ENCODE measurements at regions not wholly inside any gene's neighbourhood (a gene's known extent, or its start where the extent isn't known, plus 50 kb on each side); places are given as distances from the start of the nearest gene placed in this dataset.

DNA sequence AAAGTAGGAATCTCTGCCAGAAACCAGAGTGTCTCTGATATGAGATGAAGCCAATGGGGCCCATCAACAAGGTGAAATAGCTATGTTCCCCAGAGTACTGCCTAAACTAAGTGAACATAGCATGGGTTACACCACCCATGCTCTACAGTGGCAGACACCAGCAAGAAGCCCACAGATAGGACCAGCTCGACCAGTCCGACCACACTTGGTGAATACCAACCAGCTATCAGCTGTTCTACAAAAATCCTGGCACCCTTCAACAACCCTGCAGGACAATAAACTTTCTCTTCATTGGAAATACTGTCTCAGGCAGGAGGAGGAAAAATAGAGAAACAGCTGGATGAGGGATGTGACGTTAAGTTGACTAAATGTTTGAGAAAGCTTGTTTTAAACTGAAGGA is 311.4 kb downstream of the EPM2A start:
- no peak for TF ChIP-seq POLR2A (IDR thresholded peaks at IDR 0.05)
- TF ChIP-seq EP300 (IDR thresholded peaks at IDR 0.05): no peak
- TF ChIP-seq, protein P1, sequence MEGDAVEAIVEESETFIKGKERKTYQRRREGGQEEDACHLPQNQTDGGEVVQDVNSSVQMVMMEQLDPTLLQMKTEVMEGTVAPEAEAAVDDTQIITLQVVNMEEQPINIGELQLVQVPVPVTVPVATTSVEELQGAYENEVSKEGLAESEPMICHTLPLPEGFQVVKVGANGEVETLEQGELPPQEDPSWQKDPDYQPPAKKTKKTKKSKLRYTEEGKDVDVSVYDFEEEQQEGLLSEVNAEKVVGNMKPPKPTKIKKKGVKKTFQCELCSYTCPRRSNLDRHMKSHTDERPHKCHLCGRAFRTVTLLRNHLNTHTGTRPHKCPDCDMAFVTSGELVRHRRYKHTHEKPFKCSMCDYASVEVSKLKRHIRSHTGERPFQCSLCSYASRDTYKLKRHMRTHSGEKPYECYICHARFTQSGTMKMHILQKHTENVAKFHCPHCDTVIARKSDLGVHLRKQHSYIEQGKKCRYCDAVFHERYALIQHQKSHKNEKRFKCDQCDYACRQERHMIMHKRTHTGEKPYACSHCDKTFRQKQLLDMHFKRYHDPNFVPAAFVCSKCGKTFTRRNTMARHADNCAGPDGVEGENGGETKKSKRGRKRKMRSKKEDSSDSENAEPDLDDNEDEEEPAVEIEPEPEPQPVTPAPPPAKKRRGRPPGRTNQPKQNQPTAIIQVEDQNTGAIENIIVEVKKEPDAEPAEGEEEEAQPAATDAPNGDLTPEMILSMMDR (IDR thresholded peaks at IDR 0.05): no peak

Data from upper lobe of left lung (tissue), 4 donors.